ENCODE measurements at regions not wholly inside any gene's neighbourhood (a gene's known extent, or its start where the extent isn't known, plus 50 kb on each side); places are given as distances from the start of the nearest gene placed in this dataset.

DNA sequence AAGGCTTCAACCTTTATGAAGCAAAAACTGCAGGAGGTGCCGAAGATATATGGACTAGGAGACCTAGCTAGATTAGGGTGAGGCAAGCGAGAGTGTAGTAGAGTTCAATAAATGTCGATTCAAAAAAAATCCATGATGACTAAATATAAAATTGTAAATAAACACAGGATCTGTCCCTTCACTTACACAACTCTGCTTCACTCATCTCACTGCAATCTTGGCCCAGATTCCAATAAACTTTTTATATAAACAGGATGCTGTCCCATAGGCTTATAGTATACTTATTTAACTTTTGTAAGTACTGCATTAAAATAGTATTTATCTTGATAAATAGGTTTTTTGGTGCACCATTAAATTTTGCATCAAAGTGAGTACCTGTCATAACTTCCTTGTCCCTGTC is 648.4 kb upstream of the NRSN1 start:
- H3K27ac Mint-ChIP-seq = no peak overlapping the region
- no peak for DNase-seq
- no peaks in the 10 kb centered on the region for H3K27me3 Mint-ChIP-seq
- H3K4me3 Mint-ChIP-seq = no peak overlapping the region
- H3K9me3 Mint-ChIP-seq = no peaks in the 10 kb centered on the region
- H3K36me3 Mint-ChIP-seq = no peaks in the 10 kb centered on the region
- no peaks in the 10 kb centered on the region for H3K4me1 Mint-ChIP-seq

DNA sequence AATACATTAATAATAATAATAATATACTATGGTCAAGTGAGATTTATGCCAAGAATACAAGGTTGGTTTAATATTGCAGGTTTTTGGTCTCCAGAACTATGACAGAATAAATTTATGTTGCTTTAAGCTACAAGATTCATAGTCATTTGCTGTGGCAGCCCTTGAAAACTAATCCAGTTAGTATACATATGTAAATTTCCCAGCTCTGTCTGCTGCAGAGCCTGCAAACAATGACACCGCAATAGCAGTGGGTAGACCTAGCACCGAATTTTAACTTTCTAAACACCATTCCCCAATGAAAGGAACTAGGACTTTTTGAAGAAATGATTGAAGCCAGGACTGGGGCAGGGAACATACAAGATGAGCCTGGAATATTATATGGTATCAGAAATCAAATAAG is 647.7 kb upstream of the NRSN1 start:
- no peaks in the 10 kb centered on the region for H3K9me3 Mint-ChIP-seq
- no peaks in the 10 kb centered on the region for H3K36me3 Mint-ChIP-seq
- DNase-seq = no peak
- H3K27ac Mint-ChIP-seq = no peak overlapping the region
- no peaks in the 10 kb centered on the region for H3K4me1 Mint-ChIP-seq
- H3K4me3 Mint-ChIP-seq = no peak overlapping the region
- no peaks in the 10 kb centered on the region for H3K27me3 Mint-ChIP-seq

DNA sequence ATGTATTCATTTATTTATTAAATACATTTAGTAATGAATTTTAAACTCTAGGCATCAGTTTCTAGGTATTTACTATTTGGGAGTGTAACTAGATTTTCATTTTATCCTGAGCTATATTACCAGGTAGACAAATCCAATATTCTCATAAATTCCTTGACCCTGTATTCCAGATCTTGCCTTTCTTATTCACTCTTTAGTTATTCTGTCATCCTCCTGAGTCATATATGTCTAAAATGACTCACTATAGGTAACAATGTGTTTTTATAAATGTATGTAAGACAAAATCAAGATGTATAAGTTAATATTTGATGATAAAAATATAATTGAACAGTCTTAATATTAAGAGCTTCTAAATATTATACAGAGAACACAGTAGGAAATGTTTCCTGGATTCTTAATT is 642.1 kb upstream of the NRSN1 start:
- no peaks in the 10 kb centered on the region for H3K27me3 Mint-ChIP-seq
- H3K9me3 Mint-ChIP-seq = no peaks in the 10 kb centered on the region
- H3K27ac Mint-ChIP-seq = no peak overlapping the region
- H3K36me3 Mint-ChIP-seq = no peaks in the 10 kb centered on the region
- no peak overlapping the region for H3K4me3 Mint-ChIP-seq
- no peak for DNase-seq
- H3K4me1 Mint-ChIP-seq = no peaks in the 10 kb centered on the region

GRCh38 chr6:23494367-23494766 is 631.6 kb upstream of the NRSN1 start:
- no peak overlapping the region for H3K27ac Mint-ChIP-seq
- H3K9me3 Mint-ChIP-seq = peaks cover 12% of the 10 kb centered on the region
- H3K36me3 Mint-ChIP-seq = no peaks in the 10 kb centered on the region
- DNase-seq = no peak
- H3K4me1 Mint-ChIP-seq = no peaks in the 10 kb centered on the region
- no peak overlapping the region for H3K4me3 Mint-ChIP-seq
- H3K27me3 Mint-ChIP-seq = no peaks in the 10 kb centered on the region

- H3K4me3 Mint-ChIP-seq = no peak overlapping the region
- no peaks in the 10 kb centered on the region for H3K4me1 Mint-ChIP-seq
- no peaks in the 10 kb centered on the region for H3K9me3 Mint-ChIP-seq
- H3K36me3 Mint-ChIP-seq = no peaks in the 10 kb centered on the region
- DNase-seq = no peak
- no peaks in the 10 kb centered on the region for H3K27me3 Mint-ChIP-seq
- no peak overlapping the region for H3K27ac Mint-ChIP-seq
Observed at GRCh38 chr6:23498013-23498412, 628.0 kb upstream of the NRSN1 start.

DNA sequence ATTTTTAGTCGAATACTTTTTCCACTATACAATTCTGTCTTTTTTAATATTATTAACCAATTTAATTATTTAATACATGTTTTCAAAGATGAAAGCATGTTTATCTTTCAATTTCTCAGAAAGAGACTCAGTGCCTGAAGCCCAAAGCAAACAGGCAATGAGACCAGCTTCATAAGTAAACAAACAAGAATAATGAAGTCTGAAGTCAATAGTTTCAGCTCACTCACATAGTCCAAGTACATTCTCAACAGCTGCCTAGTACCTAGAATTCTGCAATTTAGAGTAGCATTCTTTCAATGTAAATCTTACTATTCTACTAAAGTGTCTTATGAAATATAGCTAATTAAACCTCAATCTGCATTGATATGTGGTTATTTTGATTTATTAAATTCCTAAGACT is 626.5 kb upstream of the NRSN1 start:
- Mint-ChIP-seq H3K36me3 (no peaks in the 10 kb centered on the region), H3K9me3 (no peaks in the 10 kb centered on the region)
- no peak for DNase-seq

GRCh38 chr6:23503173-23503572 is 622.8 kb upstream of the NRSN1 start:
- no peaks in the 10 kb centered on the region for H3K36me3 Mint-ChIP-seq

More for the DNA sequence above, 626.5 kb upstream of the NRSN1 start:
- no peak overlapping the region for H3K27ac Mint-ChIP-seq
- H3K27me3 Mint-ChIP-seq = no peaks in the 10 kb centered on the region
- no peak overlapping the region for H3K4me3 Mint-ChIP-seq
- no peaks in the 10 kb centered on the region for H3K4me1 Mint-ChIP-seq

DNA sequence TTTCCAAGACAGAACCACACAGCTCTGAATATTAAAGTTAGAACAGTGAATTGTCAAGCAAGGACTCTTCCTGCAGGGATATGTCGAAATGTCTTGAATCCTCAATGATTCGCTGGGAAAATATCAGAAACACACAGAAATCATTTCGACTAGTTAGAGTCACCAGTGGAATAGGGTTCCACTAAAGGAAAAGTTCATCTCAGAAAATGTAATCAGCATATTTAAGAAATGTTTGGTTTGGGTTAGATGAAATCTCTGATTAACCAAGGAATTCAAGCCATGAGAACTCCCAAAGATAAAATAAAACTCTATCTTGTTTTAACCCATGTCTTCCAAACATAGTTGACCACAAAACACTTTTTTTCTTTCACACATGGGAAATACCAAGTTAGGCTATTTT is 621.0 kb upstream of the NRSN1 start:
- Mint-ChIP-seq H3K9me3 (no peaks in the 10 kb centered on the region), H3K4me1 (no peaks in the 10 kb centered on the region), H3K4me3 (no peak overlapping the region), H3K27ac (no peak overlapping the region), H3K36me3 (no peaks in the 10 kb centered on the region), H3K27me3 (no peaks in the 10 kb centered on the region)
- no peak for DNase-seq

More at GRCh38 chr6:23503173-23503572, 622.8 kb upstream of the NRSN1 start:
- Mint-ChIP-seq H3K4me1 (no peaks in the 10 kb centered on the region), H3K9me3 (no peaks in the 10 kb centered on the region), H3K27me3 (no peaks in the 10 kb centered on the region), H3K4me3 (no peak overlapping the region), H3K27ac (no peak overlapping the region)
- DNase-seq = no peak

DNA sequence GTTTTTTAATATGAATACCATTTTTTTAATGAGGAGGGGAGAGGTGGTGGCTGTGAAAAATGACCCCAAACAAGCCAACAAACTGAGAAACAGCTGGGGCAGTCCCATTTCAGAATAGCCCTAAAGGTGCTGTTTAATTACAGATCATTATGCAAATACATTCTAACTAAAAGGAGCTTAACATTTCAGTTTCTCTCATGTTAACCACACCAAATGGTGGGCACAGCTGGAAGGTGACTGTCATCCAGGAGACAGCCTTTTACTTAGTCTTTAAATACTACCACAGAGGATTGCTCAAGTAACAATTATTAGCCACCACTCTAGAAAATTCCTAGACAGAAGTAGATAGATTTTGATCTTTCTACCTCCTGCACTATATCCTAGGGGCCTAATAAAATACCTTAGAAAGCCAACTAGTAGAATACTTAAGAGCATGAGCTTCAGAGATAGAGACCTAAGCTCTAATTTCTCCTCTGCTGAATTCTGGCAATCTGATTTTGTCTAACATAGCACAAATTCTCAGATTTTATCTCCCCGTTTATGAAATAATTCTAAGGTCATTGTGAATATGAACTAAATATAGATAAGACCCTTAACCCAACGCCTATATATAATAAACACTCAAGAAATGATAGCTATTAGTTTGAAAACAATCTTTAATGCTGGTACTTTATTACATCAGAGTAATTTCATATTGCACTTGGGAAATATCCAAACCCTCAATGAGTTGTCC is 615.1 kb upstream of the NRSN1 start:
- Mint-ChIP-seq H3K27me3 (no peaks in the 10 kb centered on the region), H3K27ac (no peak overlapping the region), H3K9me3 (no peaks in the 10 kb centered on the region), H3K4me1 (no peaks in the 10 kb centered on the region), H3K36me3 (no peaks in the 10 kb centered on the region), H3K4me3 (no peak overlapping the region)
- DNase-seq = no peak

DNA sequence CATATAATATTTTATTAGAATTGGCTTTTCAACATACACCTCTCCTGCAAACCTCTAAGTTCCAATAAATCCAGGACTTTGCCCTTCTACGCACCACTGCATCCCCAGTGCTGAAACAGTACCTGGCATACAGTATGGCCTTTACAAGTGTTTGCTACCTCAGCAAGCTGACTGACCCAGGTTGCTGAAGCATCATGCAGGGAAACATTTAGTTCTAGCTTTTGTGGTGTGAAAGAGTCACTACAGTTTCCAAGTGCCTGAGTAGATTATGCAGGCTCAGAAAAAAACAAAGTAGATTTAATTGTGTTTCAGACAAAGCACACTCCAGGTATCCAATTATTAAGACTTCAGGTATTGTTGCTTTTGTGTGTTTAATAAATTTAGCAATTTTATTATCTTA is 614.2 kb upstream of the NRSN1 start:
- no peak overlapping the region for H3K4me3 Mint-ChIP-seq
- H3K4me1 Mint-ChIP-seq = no peaks in the 10 kb centered on the region
- DNase-seq = no peak
- no peak overlapping the region for H3K27ac Mint-ChIP-seq
- H3K36me3 Mint-ChIP-seq = no peaks in the 10 kb centered on the region
- no peaks in the 10 kb centered on the region for H3K27me3 Mint-ChIP-seq
- no peaks in the 10 kb centered on the region for H3K9me3 Mint-ChIP-seq

- Mint-ChIP-seq H3K36me3 (no peaks in the 10 kb centered on the region), H3K27me3 (no peaks in the 10 kb centered on the region), H3K9me3 (no peaks in the 10 kb centered on the region)
Observed at GRCh38 chr6:23518294-23518693, 607.7 kb upstream of the NRSN1 start.

GRCh38 chr6:23522792-23523547 is 603.0 kb upstream of the NRSN1 start:
- Mint-ChIP-seq H3K27ac (no peak overlapping the region), H3K27me3 (no peaks in the 10 kb centered on the region), H3K36me3 (no peaks in the 10 kb centered on the region), H3K4me1 (no peaks in the 10 kb centered on the region), H3K4me3 (no peak overlapping the region), H3K9me3 (no peaks in the 10 kb centered on the region)
- no peak for DNase-seq

More at GRCh38 chr6:23518294-23518693, 607.7 kb upstream of the NRSN1 start:
- Mint-ChIP-seq H3K27ac (no peak overlapping the region), H3K4me3 (no peak overlapping the region), H3K4me1 (no peaks in the 10 kb centered on the region)
- no peak for DNase-seq

DNA sequence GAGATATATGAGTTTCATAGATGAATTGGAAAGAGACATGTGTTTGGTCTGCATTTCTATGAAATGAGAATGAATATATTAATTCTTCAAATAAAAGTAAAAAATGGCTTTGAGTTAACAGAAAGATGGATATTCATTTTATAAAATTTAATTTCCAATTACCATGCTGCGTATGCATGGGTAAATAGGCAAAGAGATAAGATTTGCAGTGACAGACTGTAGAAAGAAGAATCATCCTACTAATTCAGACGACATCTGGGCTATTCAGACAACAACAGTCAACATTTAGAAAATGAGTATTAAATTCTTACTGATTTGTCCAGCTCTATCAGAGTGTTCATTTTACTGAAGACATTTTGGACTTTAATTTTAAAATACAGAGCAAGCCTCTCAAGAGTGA is 602.2 kb upstream of the NRSN1 start:
- no peak for DNase-seq
- H3K4me1 Mint-ChIP-seq = no peaks in the 10 kb centered on the region
- no peaks in the 10 kb centered on the region for H3K27me3 Mint-ChIP-seq
- H3K27ac Mint-ChIP-seq = no peak overlapping the region
- H3K9me3 Mint-ChIP-seq = no peaks in the 10 kb centered on the region
- H3K4me3 Mint-ChIP-seq = no peak overlapping the region
- no peaks in the 10 kb centered on the region for H3K36me3 Mint-ChIP-seq

DNA sequence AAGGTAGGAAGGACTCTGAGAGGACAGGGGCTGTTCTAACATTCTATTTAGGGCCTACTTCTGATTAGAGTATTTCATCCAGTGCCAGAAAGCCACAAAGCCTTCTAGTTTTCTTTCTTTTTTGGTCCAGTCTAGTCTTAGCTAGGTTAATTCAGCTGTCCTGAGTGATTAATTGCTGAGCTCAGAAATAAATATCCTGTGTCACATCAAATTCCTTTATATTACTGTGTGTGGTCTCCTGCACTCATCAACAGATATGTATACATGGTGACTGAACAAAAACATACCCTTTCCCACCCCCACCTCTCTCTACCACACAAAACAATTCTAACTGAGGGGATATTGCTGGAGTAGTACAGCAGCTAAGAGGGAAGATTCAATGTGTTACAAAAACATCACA is 601.5 kb upstream of the NRSN1 start:
- H3K4me3 Mint-ChIP-seq = no peak overlapping the region
- no peak overlapping the region for H3K27ac Mint-ChIP-seq
- no peaks in the 10 kb centered on the region for H3K4me1 Mint-ChIP-seq
- no peaks in the 10 kb centered on the region for H3K27me3 Mint-ChIP-seq
- no peak for DNase-seq
- H3K9me3 Mint-ChIP-seq = no peaks in the 10 kb centered on the region
- no peaks in the 10 kb centered on the region for H3K36me3 Mint-ChIP-seq

DNA sequence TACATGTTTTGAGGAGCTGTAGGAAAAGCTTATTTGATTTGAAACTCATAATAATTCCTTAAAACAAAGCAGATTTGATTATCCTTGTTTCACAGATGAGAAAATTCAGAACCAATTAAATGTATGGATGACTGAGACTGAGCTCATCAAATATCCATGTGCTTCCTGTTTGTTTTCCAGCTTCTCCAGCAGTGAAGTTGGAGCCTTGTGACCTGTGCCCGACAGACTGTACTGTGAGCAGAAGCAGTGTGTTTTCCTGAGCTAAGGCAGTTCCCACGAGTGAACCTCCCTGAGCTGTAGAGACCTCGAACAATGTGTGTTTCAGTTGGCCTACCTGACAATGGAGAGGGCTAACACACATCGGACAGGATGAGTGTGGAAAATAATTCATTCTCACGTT is 599.5 kb upstream of the NRSN1 start:
- Mint-ChIP-seq H3K4me1 (no peaks in the 10 kb centered on the region), H3K9me3 (no peaks in the 10 kb centered on the region), H3K27ac (no peak overlapping the region), H3K27me3 (no peaks in the 10 kb centered on the region), H3K4me3 (peak overlapping the region; percentile 10), H3K36me3 (no peaks in the 10 kb centered on the region)
- no peak for DNase-seq

DNA sequence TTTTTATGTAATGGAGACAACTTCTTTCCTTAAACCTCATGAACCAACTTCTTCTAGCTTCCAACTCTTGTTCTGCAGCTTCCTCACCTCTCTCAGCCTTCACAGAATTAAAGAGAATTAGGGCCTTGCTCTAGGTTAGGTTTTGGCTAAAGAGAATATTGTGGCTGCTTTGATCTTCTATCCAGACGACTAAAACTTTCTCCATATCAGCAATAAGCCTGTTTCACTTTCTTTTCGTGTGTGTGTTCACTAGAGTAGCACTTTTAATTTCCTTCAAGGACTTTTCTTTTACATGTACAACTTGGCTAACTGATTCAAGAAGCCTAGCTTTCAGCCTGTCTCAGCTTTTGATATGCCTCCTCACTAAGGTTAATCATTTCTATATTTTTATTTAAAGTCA is 596.1 kb upstream of the NRSN1 start:
- Mint-ChIP-seq H3K9me3 (no peaks in the 10 kb centered on the region), H3K4me3 (no peak overlapping the region), H3K27me3 (no peaks in the 10 kb centered on the region), H3K4me1 (no peaks in the 10 kb centered on the region), H3K27ac (no peak overlapping the region), H3K36me3 (no peaks in the 10 kb centered on the region)
- DNase-seq = no peak

All from activated naive CD8-positive, alpha-beta T cell treated with anti-CD3 and anti-CD28 coated beads for 36 hours (primary cell).